ENCODE measurements at regions not wholly inside any gene's neighbourhood (a gene's known extent, or its start where the extent isn't known, plus 50 kb on each side); places are given as distances from the start of the nearest gene placed in this dataset.

GRCh38 chr11:38990139-38990538 is 2392.1 kb upstream of the RAG2 start:
- Histone ChIP-seq H3K4me1 (ENCODE audit: control insufficient read depth, insufficient read depth, low read length) (no peaks in the 10 kb centered on the region), H3K79me2 (ENCODE audit: control insufficient read depth, insufficient read depth, low read length) (no peaks in the 10 kb centered on the region), H4K20me1 (ENCODE audit: control insufficient read depth, insufficient read depth) (no peaks in the 10 kb centered on the region), H3K27me3 (replicated peaks in 1 of 2; ENCODE audit: control insufficient read depth in 2 of 2, insufficient read depth in 2 of 2, low read length in 1 of 2) (no peaks in the 10 kb centered on the region), H3K4me2 (ENCODE audit: control insufficient read depth, insufficient read depth) (no peak overlapping the region), H3K36me3 (ENCODE audit: control insufficient read depth in 2 of 2, insufficient read depth in 2 of 2, low read length in 1 of 2) (no peaks in the 10 kb centered on the region), H3K27ac (ENCODE audit: control insufficient read depth, insufficient read depth) (no peak overlapping the region), H3K9me3 (replicated peaks; ENCODE audit: control insufficient read depth, insufficient read depth, low read length) (no peaks in the 10 kb centered on the region), H2AFZ (ENCODE audit: control insufficient read depth, low read depth, low read length) (no peak overlapping the region), H3K9ac (ENCODE audit: control insufficient read depth, insufficient read depth, low read length) (no peak overlapping the region), H3K4me3 (no peak overlapping the region)
- no peak for ATAC-seq
- WGBS (ENCODE audit: insufficient coverage, insufficient replicate concordance, low lambda C conversion rate, missing lambda C conversion rate) = 23% methylated on average over 5 of the region's 5 CpGs
- in situ Hi-C loops (cut with MboI) (no loop called here), intact Hi-C loops (cut with micrococcal nuclease; ENCODE audit: unreplicated experiment) (no loop called here)
- ChIA-PET SMC1A (ENCODE audit: uncharacterized antibody, unreplicated experiment) (no interaction called here), RAD21 (ENCODE audit: unreplicated experiment) (no interaction called here), CTCF (no interaction called here), POLR2A (no interaction called here)
- no TSS peak for BruUV-seq (replicated peaks)
- FAIRE-seq = no peak
- TF ChIP-seq SMAD5 (IDR thresholded peaks at IDR 0.05; ENCODE audit: low read depth) = no peak
- no peak for TF ChIP-seq SUPT20H (IDR thresholded peaks at IDR 0.05; ENCODE audit: borderline replicate concordance, control insufficient read depth, low read depth, low read length)
- TF ChIP-seq SMARCA5 (IDR thresholded peaks at IDR 0.05) = no peak
- no peak for TF ChIP-seq HDAC6 (IDR thresholded peaks at IDR 0.05; ENCODE audit: unreplicated experiment)
- no peak for TF ChIP-seq CREB1 (IDR thresholded peaks at IDR 0.05; ENCODE audit: low read depth)
- TF ChIP-seq, protein P1, sequence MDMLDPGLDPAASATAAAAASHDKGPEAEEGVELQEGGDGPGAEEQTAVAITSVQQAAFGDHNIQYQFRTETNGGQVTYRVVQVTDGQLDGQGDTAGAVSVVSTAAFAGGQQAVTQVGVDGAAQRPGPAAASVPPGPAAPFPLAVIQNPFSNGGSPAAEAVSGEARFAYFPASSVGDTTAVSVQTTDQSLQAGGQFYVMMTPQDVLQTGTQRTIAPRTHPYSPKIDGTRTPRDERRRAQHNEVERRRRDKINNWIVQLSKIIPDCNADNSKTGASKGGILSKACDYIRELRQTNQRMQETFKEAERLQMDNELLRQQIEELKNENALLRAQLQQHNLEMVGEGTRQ (IDR thresholded peaks at IDR 0.05; ENCODE audit: borderline replicate concordance, low read depth, low read length) = no peak
- TF ChIP-seq ATF7 (IDR thresholded peaks at IDR 0.05; ENCODE audit: low read depth) = no peak
- no peak for TF ChIP-seq ZNF622 (IDR thresholded peaks at IDR 0.05)
- TF ChIP-seq TBL1XR1 (IDR thresholded peaks at IDR 0.05; ENCODE audit: low read depth, low read length) = no peak
- no peak for TF ChIP-seq EP300 (IDR thresholded peaks at IDR 0.05; ENCODE audit: borderline replicate concordance in 1 of 2, control insufficient read depth in 1 of 2, low read depth in 2 of 2, low read length in 2 of 2)
- TF ChIP-seq NR2C2 (IDR thresholded peaks at IDR 0.05; ENCODE audit: borderline replicate concordance, control insufficient read depth, insufficient read length, low read depth) = no peak
- no peak for TF ChIP-seq NFXL1 (IDR thresholded peaks at IDR 0.05; ENCODE audit: borderline replicate concordance)
- TF ChIP-seq, protein P2, sequence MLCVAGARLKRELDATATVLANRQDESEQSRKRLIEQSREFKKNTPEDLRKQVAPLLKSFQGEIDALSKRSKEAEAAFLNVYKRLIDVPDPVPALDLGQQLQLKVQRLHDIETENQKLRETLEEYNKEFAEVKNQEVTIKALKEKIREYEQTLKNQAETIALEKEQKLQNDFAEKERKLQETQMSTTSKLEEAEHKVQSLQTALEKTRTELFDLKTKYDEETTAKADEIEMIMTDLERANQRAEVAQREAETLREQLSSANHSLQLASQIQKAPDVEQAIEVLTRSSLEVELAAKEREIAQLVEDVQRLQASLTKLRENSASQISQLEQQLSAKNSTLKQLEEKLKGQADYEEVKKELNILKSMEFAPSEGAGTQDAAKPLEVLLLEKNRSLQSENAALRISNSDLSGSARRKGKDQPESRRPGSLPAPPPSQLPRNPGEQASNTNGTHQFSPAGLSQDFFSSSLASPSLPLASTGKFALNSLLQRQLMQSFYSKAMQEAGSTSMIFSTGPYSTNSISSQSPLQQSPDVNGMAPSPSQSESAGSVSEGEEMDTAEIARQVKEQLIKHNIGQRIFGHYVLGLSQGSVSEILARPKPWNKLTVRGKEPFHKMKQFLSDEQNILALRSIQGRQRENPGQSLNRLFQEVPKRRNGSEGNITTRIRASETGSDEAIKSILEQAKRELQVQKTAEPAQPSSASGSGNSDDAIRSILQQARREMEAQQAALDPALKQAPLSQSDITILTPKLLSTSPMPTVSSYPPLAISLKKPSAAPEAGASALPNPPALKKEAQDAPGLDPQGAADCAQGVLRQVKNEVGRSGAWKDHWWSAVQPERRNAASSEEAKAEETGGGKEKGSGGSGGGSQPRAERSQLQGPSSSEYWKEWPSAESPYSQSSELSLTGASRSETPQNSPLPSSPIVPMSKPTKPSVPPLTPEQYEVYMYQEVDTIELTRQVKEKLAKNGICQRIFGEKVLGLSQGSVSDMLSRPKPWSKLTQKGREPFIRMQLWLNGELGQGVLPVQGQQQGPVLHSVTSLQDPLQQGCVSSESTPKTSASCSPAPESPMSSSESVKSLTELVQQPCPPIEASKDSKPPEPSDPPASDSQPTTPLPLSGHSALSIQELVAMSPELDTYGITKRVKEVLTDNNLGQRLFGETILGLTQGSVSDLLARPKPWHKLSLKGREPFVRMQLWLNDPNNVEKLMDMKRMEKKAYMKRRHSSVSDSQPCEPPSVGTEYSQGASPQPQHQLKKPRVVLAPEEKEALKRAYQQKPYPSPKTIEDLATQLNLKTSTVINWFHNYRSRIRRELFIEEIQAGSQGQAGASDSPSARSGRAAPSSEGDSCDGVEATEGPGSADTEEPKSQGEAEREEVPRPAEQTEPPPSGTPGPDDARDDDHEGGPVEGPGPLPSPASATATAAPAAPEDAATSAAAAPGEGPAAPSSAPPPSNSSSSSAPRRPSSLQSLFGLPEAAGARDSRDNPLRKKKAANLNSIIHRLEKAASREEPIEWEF (IDR thresholded peaks at IDR 0.05; ENCODE audit: insufficient replicate concordance, low read depth, low read length) = no peak
- TF ChIP-seq, protein P3, sequence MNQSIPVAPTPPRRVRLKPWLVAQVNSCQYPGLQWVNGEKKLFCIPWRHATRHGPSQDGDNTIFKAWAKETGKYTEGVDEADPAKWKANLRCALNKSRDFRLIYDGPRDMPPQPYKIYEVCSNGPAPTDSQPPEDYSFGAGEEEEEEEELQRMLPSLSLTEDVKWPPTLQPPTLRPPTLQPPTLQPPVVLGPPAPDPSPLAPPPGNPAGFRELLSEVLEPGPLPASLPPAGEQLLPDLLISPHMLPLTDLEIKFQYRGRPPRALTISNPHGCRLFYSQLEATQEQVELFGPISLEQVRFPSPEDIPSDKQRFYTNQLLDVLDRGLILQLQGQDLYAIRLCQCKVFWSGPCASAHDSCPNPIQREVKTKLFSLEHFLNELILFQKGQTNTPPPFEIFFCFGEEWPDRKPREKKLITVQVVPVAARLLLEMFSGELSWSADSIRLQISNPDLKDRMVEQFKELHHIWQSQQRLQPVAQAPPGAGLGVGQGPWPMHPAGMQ (IDR thresholded peaks at IDR 0.05; ENCODE audit: borderline replicate concordance) = no peak
- no peak for TF ChIP-seq ETV6 (conservative IDR thresholded peaks at IDR 0.05 in 1 of 2, IDR thresholded peaks at IDR 0.05 in 1 of 2; ENCODE audit: borderline replicate concordance in 1 of 2, low read depth in 1 of 2)
- TF ChIP-seq, protein P4, sequence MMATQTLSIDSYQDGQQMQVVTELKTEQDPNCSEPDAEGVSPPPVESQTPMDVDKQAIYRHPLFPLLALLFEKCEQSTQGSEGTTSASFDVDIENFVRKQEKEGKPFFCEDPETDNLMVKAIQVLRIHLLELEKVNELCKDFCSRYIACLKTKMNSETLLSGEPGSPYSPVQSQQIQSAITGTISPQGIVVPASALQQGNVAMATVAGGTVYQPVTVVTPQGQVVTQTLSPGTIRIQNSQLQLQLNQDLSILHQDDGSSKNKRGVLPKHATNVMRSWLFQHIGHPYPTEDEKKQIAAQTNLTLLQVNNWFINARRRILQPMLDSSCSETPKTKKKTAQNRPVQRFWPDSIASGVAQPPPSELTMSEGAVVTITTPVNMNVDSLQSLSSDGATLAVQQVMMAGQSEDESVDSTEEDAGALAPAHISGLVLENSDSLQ (IDR thresholded peaks at IDR 0.05) = no peak
- TF ChIP-seq ZSCAN29 (IDR thresholded peaks at IDR 0.05) = no peak
- TF ChIP-seq ASH2L (IDR thresholded peaks at IDR 0.05; ENCODE audit: borderline replicate concordance, low read depth) = no peak
- no peak for DNase-seq (ENCODE audit: low read depth, low spot score)

All from GM12878 (cell line).